Stimulated activated naive CD8-positive, alpha-beta T cell treated with anti-CD3 and anti-CD28 coated beads, Interleukin-15, amount 100 ng/mL, for 72 hours (primary cell): ENCODE measurements at regions not wholly inside any gene's neighbourhood (a gene's known extent, or its start where the extent isn't known, plus 50 kb on each side); places are given as distances from the start of the nearest gene placed in this dataset.

Source experiments
- ATAC-seq: fragments of 150-1000 bp; cut with Tn5 transposase; 2 replicates; pipeline ENCODE4 v1.10.0; 2021; ENCODE audit warnings: mild to moderate bottlenecking, moderate library complexity
- DNase-seq, 2 donors: peaks; one replicate each; pipeline ENCODE4 v3.0.0; 2021 to 2022
- H3K27ac Mint-ChIP-seq, 2 donors: one replicate each; pipeline ENCODE4 v1.8.0; 2022; ENCODE audit warnings: mild to moderate bottlenecking in 2 of 2, mixed read lengths in 2 of 2, moderate library complexity in 2 of 2
- H3K27me3 Mint-ChIP-seq: one replicate; pipeline ENCODE4 v1.8.0; 2022; ENCODE audit warnings: mixed read lengths
- H3K4me1 Mint-ChIP-seq: one replicate; pipeline ENCODE4 v1.8.0; 2022; ENCODE audit warnings: mild to moderate bottlenecking, mixed read lengths
- H3K4me3 Mint-ChIP-seq, 2 donors: one replicate each; pipeline ENCODE4 v1.8.0; 2022; ENCODE audit warnings: mild to moderate bottlenecking in 2 of 2, mixed read lengths in 2 of 2, moderate library complexity in 1 of 2
- H3K9me3 Mint-ChIP-seq, 2 donors: one replicate each; pipeline ENCODE4 v1.8.0; 2022; ENCODE audit warnings: mixed read lengths in 2 of 2

- no peaks in the 10 kb centered on the region for H3K9me3 Mint-ChIP-seq
- ATAC-seq, result no peak
- no peak overlapping the region for H3K27ac Mint-ChIP-seq
- H3K4me1 Mint-ChIP-seq, result no peaks in the 10 kb centered on the region
- H3K4me3 Mint-ChIP-seq, result no peak overlapping the region
- DNase-seq, result no peak
- H3K27me3 Mint-ChIP-seq, result peaks cover 5% of the 10 kb centered on the region
Measured at GRCh38 chr10:71021402-71021801, 133.0 kb upstream of the PCBD1 start.

- H3K9me3 Mint-ChIP-seq, result no peaks in the 10 kb centered on the region
- H3K27ac Mint-ChIP-seq, result no peak overlapping the region
- no peak for ATAC-seq
- no peaks in the 10 kb centered on the region for H3K4me1 Mint-ChIP-seq
- no peak overlapping the region for H3K4me3 Mint-ChIP-seq
- peaks cover 14% of the 10 kb centered on the region for H3K27me3 Mint-ChIP-seq
- DNase-seq, result no peak
Measured at GRCh38 chr10:71023704-71024283, 135.4 kb upstream of the PCBD1 start.

GRCh38 chr10:71024490-71024889 lies 136.1 kb upstream of the PCBD1 start:
- Mint-ChIP-seq H3K4me1 (no peaks in the 10 kb centered on the region), H3K27ac (no peak overlapping the region), H3K4me3 (no peak overlapping the region), H3K9me3 (no peaks in the 10 kb centered on the region), H3K27me3 (peaks cover 14% of the 10 kb centered on the region)
- ATAC-seq, result no peak
- no peak for DNase-seq

- no peaks in the 10 kb centered on the region for H3K9me3 Mint-ChIP-seq
- DNase-seq (no peak), ATAC-seq (no peak)
- no peak overlapping the region for H3K4me3 Mint-ChIP-seq
- no peak overlapping the region for H3K27ac Mint-ChIP-seq
- peaks cover 14% of the 10 kb centered on the region for H3K27me3 Mint-ChIP-seq
- no peaks in the 10 kb centered on the region for H3K4me1 Mint-ChIP-seq
Measured at GRCh38 chr10:71025535-71025934, 137.2 kb upstream of the PCBD1 start.

- no peak for ATAC-seq
- H3K4me3 Mint-ChIP-seq, result no peak overlapping the region
- peaks cover 14% of the 10 kb centered on the region for H3K27me3 Mint-ChIP-seq
- no peaks in the 10 kb centered on the region for H3K4me1 Mint-ChIP-seq
- H3K27ac Mint-ChIP-seq, result no peak overlapping the region
- H3K9me3 Mint-ChIP-seq, result no peaks in the 10 kb centered on the region
- DNase-seq, result no peak
Measured at GRCh38 chr10:71028066-71028465, 139.7 kb upstream of the PCBD1 start.

GRCh38 chr10:71029411-71029892 lies 141.1 kb upstream of the PCBD1 start:
- H3K27me3 Mint-ChIP-seq, result peaks cover 14% of the 10 kb centered on the region
- no peak for DNase-seq
- no peaks in the 10 kb centered on the region for H3K4me1 Mint-ChIP-seq
- H3K4me3 Mint-ChIP-seq, result no peak overlapping the region
- H3K27ac Mint-ChIP-seq, result no peak overlapping the region
- no peak for ATAC-seq
- no peaks in the 10 kb centered on the region for H3K9me3 Mint-ChIP-seq

- no peak for DNase-seq
- Mint-ChIP-seq H3K27me3 (peaks cover 14% of the 10 kb centered on the region), H3K4me1 (no peaks in the 10 kb centered on the region), H3K9me3 (no peaks in the 10 kb centered on the region), H3K4me3 (no peak overlapping the region), H3K27ac (no peak overlapping the region)
- no peak for ATAC-seq
Measured at GRCh38 chr10:71029907-71030306, 141.5 kb upstream of the PCBD1 start.

GRCh38 chr10:71031026-71031425 lies 142.7 kb upstream of the PCBD1 start:
- H3K9me3 Mint-ChIP-seq, result no peaks in the 10 kb centered on the region
- H3K27me3 Mint-ChIP-seq, result peaks cover 13% of the 10 kb centered on the region
- ATAC-seq, result no peak
- H3K4me3 Mint-ChIP-seq, result no peak overlapping the region
- DNase-seq, result no peak
- H3K4me1 Mint-ChIP-seq, result no peaks in the 10 kb centered on the region
- H3K27ac Mint-ChIP-seq, result no peak overlapping the region

- Mint-ChIP-seq H3K27ac (no peak overlapping the region), H3K4me1 (no peaks in the 10 kb centered on the region), H3K27me3 (peaks cover 7% of the 10 kb centered on the region), H3K9me3 (no peaks in the 10 kb centered on the region), H3K4me3 (no peak overlapping the region)
- DNase-seq (no peak), ATAC-seq (no peak)
Measured at GRCh38 chr10:71031603-71032002, 143.2 kb upstream of the PCBD1 start.

- Mint-ChIP-seq H3K9me3 (no peaks in the 10 kb centered on the region), H3K27ac (peak overlapping the region in 1 of 2 donors; percentile 77), H3K4me3 (no peak overlapping the region), H3K4me1 (no peaks in the 10 kb centered on the region), H3K27me3 (no peaks in the 10 kb centered on the region)
- DNase-seq, result no peak
- ATAC-seq, result no peak
Measured at GRCh38 chr10:71032887-71033286, 144.5 kb upstream of the PCBD1 start.

GRCh38 chr10:71033396-71033980 lies 145.1 kb upstream of the PCBD1 start:
- ATAC-seq (no peak), DNase-seq (no peak)
- Mint-ChIP-seq H3K27ac (no peak overlapping the region), H3K4me3 (no peak overlapping the region), H3K4me1 (no peaks in the 10 kb centered on the region), H3K9me3 (no peaks in the 10 kb centered on the region), H3K27me3 (no peaks in the 10 kb centered on the region)

GRCh38 chr10:71035511-71036296 lies 147.3 kb upstream of the PCBD1 start:
- no peak for ATAC-seq
- H3K27ac Mint-ChIP-seq, result no peak overlapping the region
- no peaks in the 10 kb centered on the region for H3K4me1 Mint-ChIP-seq
- no peak overlapping the region for H3K4me3 Mint-ChIP-seq
- H3K27me3 Mint-ChIP-seq, result no peaks in the 10 kb centered on the region
- DNase-seq, result no peak
- H3K9me3 Mint-ChIP-seq, result no peaks in the 10 kb centered on the region

GRCh38 chr10:71036297-71036966 lies 148.1 kb upstream of the PCBD1 start:
- H3K9me3 Mint-ChIP-seq, result no peaks in the 10 kb centered on the region
- DNase-seq, result no peak
- H3K27ac Mint-ChIP-seq, result no peak overlapping the region
- no peak overlapping the region for H3K4me3 Mint-ChIP-seq
- ATAC-seq, result no peak
- H3K4me1 Mint-ChIP-seq, result no peaks in the 10 kb centered on the region
- no peaks in the 10 kb centered on the region for H3K27me3 Mint-ChIP-seq

GRCh38 chr10:71038091-71038633 lies 149.8 kb upstream of the PCBD1 start:
- ATAC-seq (no peak), DNase-seq (no peak)
- Mint-ChIP-seq H3K27ac (no peak overlapping the region), H3K9me3 (no peaks in the 10 kb centered on the region), H3K27me3 (no peaks in the 10 kb centered on the region), H3K4me3 (no peak overlapping the region), H3K4me1 (no peaks in the 10 kb centered on the region)

GRCh38 chr10:71038921-71039320 lies 150.6 kb upstream of the PCBD1 start:
- Mint-ChIP-seq H3K4me3 (no peak overlapping the region), H3K27me3 (no peaks in the 10 kb centered on the region), H3K27ac (no peak overlapping the region), H3K4me1 (no peaks in the 10 kb centered on the region), H3K9me3 (no peaks in the 10 kb centered on the region)
- ATAC-seq (no peak), DNase-seq (no peak)

- no peak for ATAC-seq
Measured at GRCh38 chr10:71039551-71039950, 151.2 kb upstream of the PCBD1 start.

More at GRCh38 chr10:71039551-71039950, 151.2 kb upstream of the PCBD1 start:
- H3K4me3 Mint-ChIP-seq, result no peak overlapping the region
- no peak for DNase-seq
- H3K9me3 Mint-ChIP-seq, result no peaks in the 10 kb centered on the region
- no peaks in the 10 kb centered on the region for H3K27me3 Mint-ChIP-seq
- no peaks in the 10 kb centered on the region for H3K4me1 Mint-ChIP-seq
- no peak overlapping the region for H3K27ac Mint-ChIP-seq
